Ascending aorta (tissue), 2 donors: ENCODE measurements at regions not wholly inside any gene's neighbourhood (a gene's known extent, or its start where the extent isn't known, plus 50 kb on each side); places are given as distances from the start of the nearest gene placed in this dataset.

Experiments
- DNase-seq, 2 donors: peaks; one replicate each; pipeline ENCODE4 v3.0.0-alpha.2; 2019; ENCODE audit warnings: low spot score in 2 of 2
- H3K27ac ChIP-seq, 2 donors: fragments of 200-600 bp; sonication (generic); one replicate each; pipeline ENCODE4 v1.5.1; 2016 to 2017; ENCODE audit warnings: mild to moderate bottlenecking in 1 of 2
- H3K27me3 ChIP-seq: fragments of 200-600 bp; sonication (generic); one replicate; pipeline ENCODE4 v1.5.1; 2017
- H3K36me3 ChIP-seq, 2 donors: fragments of 200-600 bp; sonication (generic); one replicate each; pipeline ENCODE4 v1.5.1; 2016
- H3K4me1 ChIP-seq, 2 donors: fragments of 200-600 bp; sonication (generic); one replicate each; pipeline ENCODE4 v1.5.1; 2016 to 2017; ENCODE audit warnings: mild to moderate bottlenecking in 1 of 2
- H3K4me3 ChIP-seq, 2 donors: fragments of 200-600 bp; sonication (generic); one replicate each; pipeline ENCODE4 v1.5.1; 2016 to 2017; ENCODE audit warnings: mild to moderate bottlenecking in 1 of 2
- H3K9me3 ChIP-seq, 2 donors: fragments of 200-600 bp; sonication (generic); one replicate each; pipeline ENCODE4 v1.5.1; 2016
- CTCF ChIP-seq, 3 experiments: fragments of 200-600 bp in 2 of 3; fragments of 450-650 bp in 1 of 3; sonication (generic) in 2 of 3; IDR thresholded peaks; one replicate each; pipeline ENCODE4 v1.5.1; 2016 to 2019; ENCODE audit warnings: antibody characterized with exemption in 3 of 3, mild to moderate bottlenecking in 1 of 3, moderate library complexity in 1 of 3
- intact Hi-C: fragments of 100-400 bp; cut with DNase I; formaldehyde crosslinking; loops from one replicate; pipeline ENCODE4 v1.15.1; 2023

- no peak for DNase-seq
- no peak overlapping the region for H3K27ac ChIP-seq
- H3K4me1 ChIP-seq, result peaks cover 0 to 3% of the 10 kb centered on the region in 2 donors
- intact Hi-C loops, result no loop called here
- H3K4me3 ChIP-seq, result no peak overlapping the region
- H3K36me3 ChIP-seq, result no peaks in the 10 kb centered on the region
- no peaks in the 10 kb centered on the region for H3K9me3 ChIP-seq
- TF ChIP-seq CTCF (IDR thresholded peaks at IDR 0.05), result no peak
- H3K27me3 ChIP-seq, result no peaks in the 10 kb centered on the region
Measured at GRCh38 chr10:31646519-31646918, 282.1 kb downstream of the ARHGAP12 start.

- H3K9me3 ChIP-seq, result no peaks in the 10 kb centered on the region
- TF ChIP-seq CTCF (IDR thresholded peaks at IDR 0.05), result no peak
- no peaks in the 10 kb centered on the region for H3K36me3 ChIP-seq
- no peaks in the 10 kb centered on the region for H3K27me3 ChIP-seq
- H3K4me3 ChIP-seq, result no peak overlapping the region
- peaks cover 0 to 3% of the 10 kb centered on the region in 2 donors for H3K4me1 ChIP-seq
- no peak for DNase-seq
- intact Hi-C loops, result no loop called here
- no peak overlapping the region for H3K27ac ChIP-seq
Measured at GRCh38 chr10:31645786-31646185, 282.8 kb downstream of the ARHGAP12 start.

- Histone ChIP-seq H3K27me3 (no peaks in the 10 kb centered on the region), H3K27ac (no peak overlapping the region), H3K4me3 (no peak overlapping the region), H3K36me3 (no peaks in the 10 kb centered on the region), H3K4me1 (peaks cover 0 to 3% of the 10 kb centered on the region in 2 donors), H3K9me3 (no peaks in the 10 kb centered on the region)
- TF ChIP-seq CTCF (IDR thresholded peaks at IDR 0.05), result no peak
- intact Hi-C loops, result no loop called here
- DNase-seq, result no peak
Measured at GRCh38 chr10:31644931-31645633, 283.5 kb downstream of the ARHGAP12 start.

- no peak for TF ChIP-seq CTCF (IDR thresholded peaks at IDR 0.05)
- Histone ChIP-seq H3K9me3 (no peaks in the 10 kb centered on the region), H3K4me1 (no peaks in the 10 kb centered on the region), H3K36me3 (no peaks in the 10 kb centered on the region), H3K27me3 (no peaks in the 10 kb centered on the region), H3K4me3 (no peak overlapping the region), H3K27ac (no peak overlapping the region)
- DNase-seq, result no peak
- intact Hi-C loops, result no loop called here
Measured at GRCh38 chr10:31642281-31642680, 286.4 kb downstream of the ARHGAP12 start.

- Histone ChIP-seq H3K4me3 (no peak overlapping the region), H3K27ac (no peak overlapping the region), H3K27me3 (no peaks in the 10 kb centered on the region), H3K9me3 (no peaks in the 10 kb centered on the region), H3K36me3 (no peaks in the 10 kb centered on the region), H3K4me1 (no peaks in the 10 kb centered on the region)
- TF ChIP-seq CTCF (IDR thresholded peaks at IDR 0.05), result no peak
- DNase-seq, result no peak
- intact Hi-C loops, result no loop called here
Measured at GRCh38 chr10:31635415-31636065, 293.1 kb downstream of the ARHGAP12 start.
